GM21360 (cell line): ENCODE measurements at regions not wholly inside any gene's neighbourhood (a gene's known extent, or its start where the extent isn't known, plus 50 kb on each side); places are given as distances from the start of the nearest gene placed in this dataset.
"Not testable (repeated sequence)": the region's sequence is repeated elsewhere in the genome, so short reads cannot be mapped to it uniquely, and the experiment has no call there.

Experiments
- ATAC-seq: cut with Tn5 transposase; IDR thresholded peaks from one replicate; pipeline ENCODE4 v1.9.1; 2021; ENCODE audit warnings: mild to moderate bottlenecking, moderate library complexity; ENCODE audit not compliant: unreplicated experiment

DNA sequence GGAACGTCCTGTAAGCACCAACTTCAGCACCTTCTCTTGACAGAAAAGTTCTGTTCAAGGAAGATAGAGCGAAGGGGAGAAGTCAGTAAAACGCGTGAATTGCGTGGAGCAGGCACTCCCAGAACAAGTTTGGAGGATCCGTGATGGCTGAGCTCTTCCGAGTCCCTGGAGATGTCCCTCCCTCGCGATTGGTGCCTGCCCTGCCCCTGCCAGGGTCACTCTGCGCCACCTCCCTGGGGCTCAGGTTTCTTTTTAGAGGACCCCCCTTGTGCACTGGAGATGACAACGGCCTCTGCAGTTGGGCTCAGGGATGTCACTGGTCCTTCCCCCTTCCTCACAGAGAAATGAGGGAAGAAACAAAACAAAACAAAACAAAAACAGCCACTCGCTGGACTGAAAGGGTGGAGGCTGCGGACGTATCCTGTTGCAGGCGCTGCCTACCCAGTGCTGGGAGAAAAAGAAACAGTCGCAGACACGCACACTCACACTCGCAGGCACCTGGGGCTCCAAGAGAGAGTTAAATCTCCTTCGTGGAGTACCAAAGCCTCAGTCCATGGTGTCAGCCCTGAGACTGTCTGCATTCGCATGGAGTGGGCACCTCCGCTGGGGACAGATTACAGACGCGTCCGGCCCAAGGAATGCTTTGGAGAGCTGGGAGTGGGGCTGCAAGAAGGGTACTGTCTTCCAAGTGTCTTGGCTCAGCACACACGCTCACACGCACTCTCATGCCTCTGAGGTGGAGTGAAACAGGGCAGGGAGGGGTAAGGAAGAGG lies 512.7 kb downstream of the SLCO4C1 start:
- no peak for ATAC-seq

DNA sequence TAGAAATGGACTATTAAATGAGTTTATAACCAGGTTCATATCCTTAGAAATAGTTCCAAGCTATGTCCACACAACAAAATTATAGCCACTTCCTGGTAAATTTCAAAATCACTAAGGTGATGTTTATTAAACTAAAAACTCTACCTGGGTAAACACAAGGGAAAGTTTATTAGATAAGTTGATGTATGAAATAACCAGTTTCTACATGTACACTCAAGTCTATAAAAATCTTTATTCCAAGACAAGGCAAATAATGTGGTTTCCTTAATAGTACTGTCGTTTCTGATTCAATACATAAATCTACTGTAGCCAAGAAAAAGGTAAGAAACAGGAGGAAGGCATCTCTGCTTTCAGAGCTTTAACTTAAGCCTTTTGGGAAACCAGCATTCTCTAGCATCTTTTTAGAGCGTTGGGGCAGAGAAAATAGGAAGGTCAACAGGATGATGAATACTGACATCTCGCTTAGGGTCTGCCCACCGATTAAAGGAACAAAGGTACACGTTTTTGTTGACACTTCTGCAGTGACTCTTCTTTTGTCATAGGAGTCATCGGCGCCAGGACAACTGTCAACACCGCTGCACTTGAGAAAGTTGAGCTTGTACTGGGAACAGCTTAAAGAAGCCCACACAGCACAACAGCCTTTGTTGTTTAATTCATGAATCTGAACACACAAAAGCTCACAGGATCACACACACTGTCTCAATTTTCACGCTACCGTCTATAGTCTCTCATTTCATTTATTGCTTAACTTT lies 513.6 kb downstream of the SLCO4C1 start:
- ATAC-seq: no peak

DNA sequence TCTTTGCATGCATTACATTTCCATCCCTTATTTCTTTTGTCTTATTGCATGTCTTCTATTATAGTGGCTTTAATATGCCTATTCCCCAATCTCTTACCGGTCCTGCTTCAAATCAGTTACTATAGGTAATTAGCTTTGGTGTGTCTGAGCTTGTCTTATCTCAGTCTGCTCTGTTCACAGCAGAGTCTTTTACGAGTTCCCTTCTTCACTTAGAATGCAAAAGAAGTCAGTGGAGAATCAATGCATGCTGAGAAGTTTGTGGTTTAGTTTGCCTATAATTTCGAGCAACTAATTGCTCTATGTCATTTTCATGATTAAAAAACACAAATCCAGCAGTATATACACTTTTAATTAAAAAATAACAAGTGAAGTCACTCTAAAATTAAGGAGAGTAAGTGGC lies 545.0 kb downstream of the SLCO4C1 start:
- no peak for ATAC-seq

DNA sequence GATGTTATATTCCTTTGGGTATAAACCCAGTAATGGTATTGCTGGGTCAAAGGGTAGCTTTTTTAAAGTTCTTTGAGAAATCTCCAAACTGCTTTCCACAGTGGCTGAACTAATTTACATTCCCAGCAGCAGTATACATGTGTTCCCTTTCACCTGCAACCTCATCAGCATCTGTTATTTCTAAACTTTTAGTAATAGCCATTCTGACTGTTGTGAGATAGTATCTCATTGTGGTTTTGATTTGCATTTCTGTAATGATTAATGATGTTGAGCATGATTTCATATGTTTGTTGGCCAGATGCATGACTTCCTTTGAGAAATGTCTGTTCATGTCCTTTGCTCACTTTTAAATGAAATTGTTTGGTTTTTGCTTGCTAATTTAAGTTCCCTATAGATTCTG lies 553.1 kb downstream of the SLCO4C1 start:
- not testable (repeated sequence) for ATAC-seq

DNA sequence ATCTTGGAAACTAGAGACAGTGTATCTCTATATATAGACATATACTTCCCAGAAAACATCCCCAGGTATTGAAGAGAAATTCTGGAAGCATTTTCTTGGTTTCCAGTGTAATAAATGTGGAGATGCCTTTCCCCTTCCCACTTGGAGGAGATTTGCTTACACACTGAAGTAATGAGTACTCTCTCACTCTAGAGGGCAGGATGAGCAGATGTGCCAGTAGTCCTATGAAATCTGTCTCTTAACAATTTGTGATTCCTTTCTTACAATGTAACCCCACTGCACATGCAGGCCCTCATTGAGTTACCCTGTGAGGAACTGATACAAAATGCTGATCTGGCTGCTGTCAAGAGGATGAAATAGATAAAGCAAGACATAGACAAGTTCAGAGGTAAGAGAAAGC lies 567.2 kb downstream of the SLCO4C1 start:
- no peak for ATAC-seq

DNA sequence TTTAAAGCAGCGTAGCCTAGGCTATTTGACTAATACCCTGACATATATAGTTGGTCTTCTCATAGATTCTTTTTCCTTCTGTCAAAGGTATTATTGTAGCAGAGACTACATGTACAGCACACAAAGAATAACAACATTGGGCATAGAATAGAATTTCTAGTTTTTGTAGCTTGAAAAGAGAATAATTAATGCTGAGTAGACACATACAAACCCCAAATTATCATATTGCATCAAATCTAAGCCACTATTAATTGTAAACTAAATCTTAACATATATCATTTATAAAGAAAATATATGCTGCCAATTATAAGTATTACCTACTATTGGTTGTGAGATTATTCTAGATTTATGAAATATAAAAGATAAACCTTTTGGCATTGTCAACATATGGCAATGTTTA lies 574.5 kb downstream of the SLCO4C1 start:
- no peak for ATAC-seq

DNA sequence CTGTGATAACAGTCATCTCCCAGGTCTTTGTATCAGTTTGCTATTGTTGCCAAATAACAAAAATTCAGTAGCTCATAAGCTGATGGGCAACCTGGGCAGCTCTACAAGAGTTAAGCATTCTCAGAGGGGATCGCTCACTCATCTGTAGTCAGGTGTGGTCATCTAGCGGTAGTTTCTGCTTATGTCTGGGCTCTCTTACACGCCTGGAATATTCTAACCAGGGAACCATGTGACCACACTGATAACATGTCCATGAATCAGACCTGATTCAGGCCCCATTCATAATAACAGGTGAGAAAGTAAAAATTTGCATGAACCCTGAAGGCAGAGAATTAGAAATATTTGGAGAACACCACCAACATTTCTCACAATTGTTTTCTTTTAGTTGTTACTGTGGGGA lies 576.1 kb downstream of the SLCO4C1 start:
- ATAC-seq: no peak

DNA sequence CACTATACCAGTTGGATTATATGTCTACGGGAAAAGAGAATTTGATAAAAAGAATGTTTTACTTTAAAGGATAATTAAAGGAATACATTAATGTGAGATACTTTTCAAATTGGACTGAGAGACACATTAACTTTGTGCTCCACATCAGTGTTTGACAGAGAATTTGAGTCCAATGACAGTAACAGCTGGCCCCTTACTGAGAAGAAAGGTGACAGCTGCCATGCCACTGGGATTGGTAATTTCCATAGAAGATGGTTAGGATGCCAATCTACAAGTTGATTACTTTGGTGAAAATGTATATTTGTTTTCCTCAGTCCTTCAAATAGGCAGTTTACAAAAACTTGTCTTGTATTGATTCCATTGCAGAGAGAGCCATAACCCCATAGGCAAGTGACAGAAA lies 578.4 kb downstream of the SLCO4C1 start:
- no peak for ATAC-seq

DNA sequence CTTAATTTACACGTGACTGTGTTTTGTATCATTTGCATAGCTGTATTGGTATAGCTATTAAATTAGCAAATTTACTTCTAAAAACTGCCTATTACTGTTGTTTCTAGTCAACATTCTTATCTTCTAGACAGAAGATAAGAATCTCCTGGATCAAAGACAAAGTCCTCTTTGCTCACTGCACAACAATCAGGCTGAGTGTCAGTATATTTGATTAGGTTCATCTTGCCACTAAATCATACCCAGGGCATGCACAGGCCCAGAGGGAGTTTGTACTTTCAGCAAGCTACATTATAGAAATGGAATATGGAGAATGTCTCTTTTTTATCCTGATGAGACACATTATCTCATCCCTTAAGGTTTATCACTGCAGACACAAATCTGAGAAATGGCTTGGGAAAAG lies 579.1 kb downstream of the SLCO4C1 start:
- ATAC-seq: no peak

DNA sequence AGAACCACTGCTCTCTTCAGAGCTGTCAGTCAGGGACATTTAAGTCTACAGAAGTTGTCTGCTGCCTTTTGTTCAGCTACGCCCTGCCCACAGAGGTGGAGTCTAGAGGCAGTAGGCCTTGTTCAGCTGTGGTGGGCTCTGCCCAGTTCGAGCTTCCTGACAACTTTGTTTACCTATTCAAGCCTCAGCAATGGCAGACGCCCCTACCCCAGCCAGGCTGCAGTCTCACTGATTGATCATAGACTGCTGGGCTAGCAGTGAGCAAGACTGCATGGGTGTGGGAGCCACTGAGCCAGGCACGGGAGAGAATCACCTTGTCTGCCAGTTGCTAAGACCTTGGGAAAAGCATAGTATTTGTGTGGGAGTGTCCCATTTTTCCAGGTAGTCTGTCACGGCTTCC lies 580.3 kb downstream of the SLCO4C1 start:
- ATAC-seq: not testable (repeated sequence)

DNA sequence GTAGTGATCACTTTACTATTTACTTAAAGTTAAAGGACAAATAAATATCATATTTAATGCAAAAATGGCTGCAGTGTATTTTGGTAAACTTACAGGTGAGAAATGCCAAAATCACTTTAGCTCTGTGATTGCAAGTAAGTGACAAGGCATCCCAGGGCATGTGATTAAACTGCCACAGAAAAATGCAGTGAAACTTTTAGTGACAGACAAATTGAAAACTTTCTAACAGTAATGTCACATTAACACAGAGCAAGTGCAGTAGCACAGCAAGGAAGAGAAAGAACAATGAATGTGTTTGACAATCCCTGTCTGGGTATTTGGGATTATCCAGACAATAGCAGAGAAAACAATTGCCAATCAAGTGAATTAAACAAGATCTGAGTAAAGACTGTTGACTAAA lies 606.8 kb downstream of the SLCO4C1 start:
- no peak for ATAC-seq

DNA sequence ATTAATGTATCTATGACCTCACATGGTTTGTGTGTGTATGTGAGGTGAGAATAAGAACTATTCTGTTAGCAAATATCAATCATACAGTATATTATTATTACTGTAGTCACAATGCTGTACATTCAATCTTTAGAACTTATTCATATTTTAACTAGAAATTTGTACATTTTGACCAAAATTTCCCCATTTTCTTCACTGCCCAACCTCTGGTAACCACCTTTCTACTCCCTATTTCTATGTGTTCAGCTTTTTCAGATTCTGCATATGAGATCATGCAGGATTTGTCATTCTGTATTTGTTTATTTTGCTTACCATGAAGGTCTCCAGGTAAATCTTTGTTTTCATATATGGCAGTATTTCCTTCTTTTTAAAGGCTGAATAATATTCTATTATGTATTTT lies 607.9 kb downstream of the SLCO4C1 start:
- ATAC-seq: no peak

DNA sequence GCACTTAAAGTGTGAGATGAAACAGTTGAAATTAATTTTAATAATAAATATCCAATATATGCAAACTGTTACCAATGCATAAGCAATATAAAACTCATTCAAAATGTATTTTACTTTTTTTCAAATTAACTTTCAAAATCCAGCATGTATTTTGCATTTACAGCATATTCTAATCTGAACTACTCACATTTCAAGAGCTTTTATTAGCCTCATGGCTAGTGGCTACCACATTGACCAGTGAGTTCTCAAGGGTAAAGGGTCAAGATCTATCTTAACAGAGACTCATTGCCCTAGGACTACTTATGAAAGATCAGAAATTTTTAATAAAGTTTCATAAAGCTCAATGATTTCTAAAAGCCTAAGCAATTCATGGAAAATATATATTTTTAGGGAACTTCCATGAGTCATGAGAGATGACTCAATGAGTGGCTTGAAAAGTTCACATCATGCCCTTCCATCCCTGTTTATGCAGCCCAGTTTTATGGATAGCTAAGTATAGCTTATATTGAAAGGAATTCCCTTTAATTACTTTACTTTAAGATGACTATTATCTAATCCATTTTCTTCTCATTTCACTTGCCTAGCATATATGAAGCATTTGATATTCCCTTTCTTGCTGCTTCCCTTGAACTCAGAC lies 608.6 kb downstream of the SLCO4C1 start:
- ATAC-seq: no peak

DNA sequence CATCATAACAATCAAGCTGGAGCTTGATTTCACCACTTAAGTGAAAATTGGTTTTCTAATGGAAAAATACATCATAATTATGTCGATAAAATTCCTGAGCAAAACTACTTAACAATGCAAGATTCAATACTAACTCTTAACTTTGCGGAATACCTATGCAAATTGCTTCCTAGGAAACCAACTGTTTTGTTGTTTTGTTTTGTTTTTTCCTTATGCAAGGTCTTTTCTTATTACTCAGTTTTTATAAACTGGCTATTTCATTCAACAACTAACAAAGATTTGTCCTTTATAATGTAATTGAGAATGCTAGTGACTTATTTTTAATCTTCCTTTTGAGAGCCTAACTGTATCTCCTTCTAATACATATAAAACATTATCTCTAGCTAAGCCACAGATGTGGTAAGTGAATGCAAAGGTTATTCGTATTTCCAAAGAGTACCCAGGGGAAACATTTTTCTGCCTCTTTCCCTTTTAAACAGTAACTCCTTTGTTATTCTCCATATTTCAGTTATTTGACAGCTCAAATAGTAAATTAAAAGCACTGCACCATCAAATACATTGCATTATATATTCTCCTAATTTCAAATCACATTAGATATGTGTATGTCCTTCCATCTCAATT lies 609.4 kb downstream of the SLCO4C1 start:
- ATAC-seq: no peak

DNA sequence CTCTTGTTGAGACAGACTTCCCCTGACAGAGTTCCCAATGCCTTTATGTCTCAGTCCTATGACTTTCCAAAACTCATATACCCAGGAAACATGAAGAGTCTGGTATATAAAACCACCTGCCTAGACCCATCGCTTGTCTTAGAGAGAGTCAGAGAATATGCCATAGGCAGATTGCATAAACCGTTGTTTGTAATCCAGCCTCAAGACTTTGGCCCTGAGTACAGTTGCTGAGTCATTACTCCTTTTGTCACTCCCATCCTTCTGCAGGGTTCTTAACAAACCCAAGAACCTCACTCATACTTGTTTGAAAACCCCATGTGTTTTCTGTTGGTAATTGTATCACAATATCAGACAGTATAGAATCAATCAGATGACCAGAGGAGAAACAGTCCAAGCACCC lies 616.3 kb downstream of the SLCO4C1 start:
- no peak for ATAC-seq

DNA sequence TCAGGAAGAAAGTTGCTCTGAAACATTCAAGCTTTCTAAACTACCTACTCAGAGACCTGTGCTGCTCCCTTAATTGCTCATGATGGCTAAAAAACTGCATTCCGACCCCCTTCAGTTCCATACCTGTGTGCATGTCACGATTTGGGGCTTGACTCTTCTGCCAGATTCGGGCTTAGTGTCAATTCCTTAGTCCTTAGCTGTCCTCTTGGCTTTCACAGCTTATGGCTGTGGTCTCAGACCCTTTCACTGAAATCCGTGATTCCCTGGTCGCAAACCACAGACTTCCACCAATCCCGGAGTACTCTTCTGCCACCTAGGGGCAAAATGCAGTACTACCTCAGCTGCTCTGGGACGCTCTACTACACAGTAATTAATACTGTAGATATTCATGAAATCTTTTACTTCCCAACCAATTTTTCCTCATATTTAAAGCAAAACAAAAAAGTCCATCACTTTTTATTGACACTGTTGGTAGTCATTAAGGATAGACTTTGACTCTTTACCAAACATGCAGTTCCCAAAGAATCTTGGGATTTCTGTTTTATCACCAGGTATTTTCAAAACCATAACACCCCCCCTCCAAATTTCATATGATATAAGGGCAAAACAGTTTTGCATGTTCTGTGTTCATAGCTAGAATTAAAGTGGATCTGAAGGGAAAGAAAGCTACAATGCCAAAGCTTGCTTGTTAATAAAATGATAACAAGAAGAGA lies 617.4 kb downstream of the SLCO4C1 start:
- peak; percentile 82 for ATAC-seq

DNA sequence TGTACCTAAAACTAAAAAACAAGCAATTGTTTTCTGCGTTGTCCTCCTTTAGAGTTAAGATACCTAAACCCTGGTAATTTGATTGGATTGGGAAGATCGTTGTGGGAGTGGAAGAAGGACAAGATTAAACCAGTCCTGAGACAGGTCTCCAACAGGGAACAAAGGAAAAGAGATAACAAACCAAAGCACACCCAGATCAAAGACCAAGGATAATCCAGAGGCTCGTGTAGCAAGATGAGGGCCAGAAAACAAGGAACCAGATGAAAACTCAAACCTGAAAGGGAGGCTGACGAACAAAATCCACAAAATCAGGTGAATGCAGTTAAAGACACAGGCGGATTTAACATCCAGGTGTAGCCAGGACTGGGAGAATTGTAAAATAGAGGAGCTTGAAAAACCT lies 618.1 kb downstream of the SLCO4C1 start:
- ATAC-seq: no peak

DNA sequence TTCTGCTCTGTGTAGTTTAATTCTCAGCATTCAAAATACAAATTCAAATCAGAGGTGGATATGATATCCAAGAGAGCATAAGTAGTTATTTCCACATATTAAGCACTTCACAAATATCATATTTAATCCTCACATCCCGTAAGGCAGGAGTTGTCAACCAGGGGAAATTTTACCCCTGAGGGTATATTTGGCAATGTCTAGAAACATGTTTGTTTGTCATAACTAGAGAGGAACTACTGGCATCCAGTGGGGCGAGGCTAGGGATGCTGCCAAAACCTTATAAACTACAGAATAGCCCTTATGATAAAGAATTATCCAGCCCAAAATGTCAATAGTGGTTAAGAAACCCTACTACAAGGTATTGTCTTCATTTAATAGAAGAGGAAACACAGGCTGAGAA lies 619.4 kb downstream of the SLCO4C1 start:
- no peak for ATAC-seq

DNA sequence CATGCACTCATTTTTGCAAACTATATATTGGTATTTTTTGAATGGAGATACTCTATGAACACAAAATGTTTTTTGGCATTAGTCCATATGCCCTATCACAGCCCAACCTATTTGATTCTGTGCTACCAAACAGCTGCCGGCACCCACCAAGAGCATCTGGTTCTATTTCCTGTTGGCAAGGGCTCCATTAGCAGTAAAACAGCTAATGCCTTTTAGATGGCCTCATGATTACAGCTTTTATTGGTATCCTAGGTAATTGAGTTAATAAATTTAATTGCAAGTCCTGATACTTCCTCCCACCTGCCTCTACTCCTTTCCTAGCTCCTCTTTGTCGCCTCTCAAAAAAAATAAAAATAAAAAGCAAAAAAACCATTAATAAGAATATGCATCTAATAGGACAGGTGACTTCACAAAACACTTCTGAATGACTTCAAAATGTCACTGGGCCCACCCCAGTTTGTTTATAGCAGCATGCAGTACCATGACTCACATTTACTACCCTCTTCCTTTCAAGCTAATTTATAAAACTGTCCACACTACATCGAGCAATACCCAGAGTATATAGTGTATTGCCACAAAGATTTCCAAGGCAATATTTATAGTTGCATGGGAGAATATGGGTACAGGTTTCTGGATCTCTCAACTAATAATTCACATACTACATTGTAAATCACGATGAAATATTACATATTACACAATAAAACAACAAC lies 620.4 kb downstream of the SLCO4C1 start:
- no peak for ATAC-seq

DNA sequence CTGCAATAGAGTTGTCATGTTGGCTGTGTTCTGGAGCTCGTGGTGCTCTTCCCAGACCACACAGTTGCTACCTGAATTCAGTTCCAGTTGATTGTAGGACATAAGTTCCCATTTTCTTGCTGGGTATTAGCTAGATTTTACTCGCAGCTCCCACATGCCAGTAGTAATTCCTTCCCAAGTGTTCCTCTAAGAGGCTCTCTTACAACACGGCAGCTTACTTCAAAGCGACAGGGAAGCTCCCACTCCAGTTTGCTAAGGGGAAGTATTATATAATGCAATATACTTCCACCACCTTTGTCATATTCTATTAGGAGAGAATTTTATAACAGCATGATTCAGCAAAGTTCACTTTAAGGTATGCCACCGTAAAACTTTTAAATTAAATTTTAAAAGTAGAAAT lies 623.0 kb downstream of the SLCO4C1 start:
- ATAC-seq: no peak
